IgD-negative memory B cell (primary cell): ENCODE measurements at regions not wholly inside any gene's neighbourhood (a gene's known extent, or its start where the extent isn't known, plus 50 kb on each side); places are given as distances from the start of the nearest gene placed in this dataset.
"Not testable (repeated sequence)": the region's sequence is repeated elsewhere in the genome, so short reads cannot be mapped to it uniquely, and the experiment has no call there.

Experiments
- H3K27ac Mint-ChIP-seq, 3 donors: one replicate each; pipeline ENCODE4 v1.8.0; 2020 to 2022; ENCODE audit warnings: mild to moderate bottlenecking in 3 of 3, mixed read lengths in 3 of 3, moderate library complexity in 1 of 3
- H3K27me3 Mint-ChIP-seq: one replicate; pipeline ENCODE4 v1.8.0; 2021; ENCODE audit warnings: mixed read lengths
- H3K36me3 Mint-ChIP-seq: one replicate; pipeline ENCODE4 v1.8.0; 2020; ENCODE audit warnings: mild to moderate bottlenecking, mixed read lengths
- H3K4me1 Mint-ChIP-seq, 3 donors: one replicate each; pipeline ENCODE4 v1.8.0; 2020 to 2022; ENCODE audit warnings: mixed read lengths in 3 of 3, mild to moderate bottlenecking in 1 of 3
- H3K4me3 Mint-ChIP-seq, 4 donors: one replicate each; pipeline ENCODE4 v1.8.0; 2020 to 2022; ENCODE audit warnings: mild to moderate bottlenecking in 4 of 4, mixed read lengths in 4 of 4, moderate library complexity in 3 of 4
- H3K9me3 Mint-ChIP-seq, 3 donors: one replicate each; pipeline ENCODE4 v1.8.0; 2020 to 2021; ENCODE audit warnings: mixed read lengths in 3 of 3, mild to moderate bottlenecking in 1 of 3

- Mint-ChIP-seq H3K27me3 (no peaks in the 10 kb centered on the region), H3K27ac (no peak overlapping the region), H3K9me3 (peaks cover 0 to 4% (median 4%) of the 10 kb centered on the region in 3 donors), H3K4me3 (no peak overlapping the region), H3K4me1 (no peaks in the 10 kb centered on the region), H3K36me3 (no peaks in the 10 kb centered on the region)
Observed at GRCh38 chr13:69050696-69051095, 1056.9 kb upstream of the ATXN8OS start.

- H3K4me3 Mint-ChIP-seq = no peak overlapping the region
- H3K27ac Mint-ChIP-seq = no peak overlapping the region
- no peaks in the 10 kb centered on the region for H3K4me1 Mint-ChIP-seq
- no peaks in the 10 kb centered on the region for H3K36me3 Mint-ChIP-seq
- peaks cover 0 to under 1% (median 0%) of the 10 kb centered on the region in 3 donors for H3K9me3 Mint-ChIP-seq
- no peaks in the 10 kb centered on the region for H3K27me3 Mint-ChIP-seq
Observed at GRCh38 chr13:69044629-69045028, 1063.0 kb upstream of the ATXN8OS start.

GRCh38 chr13:69040898-69041297 is 1066.7 kb upstream of the ATXN8OS start:
- H3K4me1 Mint-ChIP-seq = no peaks in the 10 kb centered on the region
- no peak overlapping the region for H3K4me3 Mint-ChIP-seq
- no peak overlapping the region for H3K27ac Mint-ChIP-seq
- no peaks in the 10 kb centered on the region for H3K27me3 Mint-ChIP-seq
- H3K9me3 Mint-ChIP-seq = no peaks in the 10 kb centered on the region
- no peaks in the 10 kb centered on the region for H3K36me3 Mint-ChIP-seq

- Mint-ChIP-seq H3K4me1 (no peaks in the 10 kb centered on the region), H3K9me3 (peaks cover 0 to 3% (median 0%) of the 10 kb centered on the region in 3 donors), H3K36me3 (no peaks in the 10 kb centered on the region), H3K27ac (no peak overlapping the region), H3K27me3 (no peaks in the 10 kb centered on the region), H3K4me3 (peak overlapping the region in 1 of 4 donors; percentile 21)
Observed at GRCh38 chr13:69035771-69036170, 1071.9 kb upstream of the ATXN8OS start.

- Mint-ChIP-seq H3K36me3 (peaks cover 2% of the 10 kb centered on the region), H3K27ac (no peak overlapping the region), H3K9me3 (peaks cover 0 to 3% (median 0%) of the 10 kb centered on the region in 3 donors), H3K4me1 (no peaks in the 10 kb centered on the region), H3K4me3 (no peak overlapping the region), H3K27me3 (no peaks in the 10 kb centered on the region)
Observed at GRCh38 chr13:69028936-69029335, 1078.7 kb upstream of the ATXN8OS start.

GRCh38 chr13:69020120-69020519 is 1087.5 kb upstream of the ATXN8OS start:
- Mint-ChIP-seq H3K27ac (no peak overlapping the region), H3K36me3 (no peaks in the 10 kb centered on the region), H3K4me3 (no peak overlapping the region), H3K27me3 (no peaks in the 10 kb centered on the region), H3K4me1 (no peaks in the 10 kb centered on the region), H3K9me3 (peaks cover 0 to 7% (median 1%) of the 10 kb centered on the region in 3 donors)

GRCh38 chr13:69018173-69018572 is 1089.5 kb upstream of the ATXN8OS start:
- not testable (repeated sequence) for H3K9me3 Mint-ChIP-seq, H3K4me1 Mint-ChIP-seq, H3K36me3 Mint-ChIP-seq, H3K4me3 Mint-ChIP-seq, H3K27me3 Mint-ChIP-seq, H3K27ac Mint-ChIP-seq

GRCh38 chr13:69010789-69011188 is 1096.8 kb upstream of the ATXN8OS start:
- no peak overlapping the region for H3K27ac Mint-ChIP-seq
- no peaks in the 10 kb centered on the region for H3K36me3 Mint-ChIP-seq
- H3K9me3 Mint-ChIP-seq = peaks cover 0 to 4% (median 4%) of the 10 kb centered on the region in 3 donors
- peaks cover 0 to 2% (median 0%) of the 10 kb centered on the region in 3 donors for H3K4me1 Mint-ChIP-seq
- H3K27me3 Mint-ChIP-seq = no peaks in the 10 kb centered on the region
- no peak overlapping the region for H3K4me3 Mint-ChIP-seq

GRCh38 chr13:69008499-69008898 is 1099.1 kb upstream of the ATXN8OS start:
- H3K4me3 Mint-ChIP-seq = no peak overlapping the region
- H3K27ac Mint-ChIP-seq = no peak overlapping the region
- H3K4me1 Mint-ChIP-seq = no peaks in the 10 kb centered on the region
- H3K9me3 Mint-ChIP-seq = peaks cover 0 to 4% (median 3%) of the 10 kb centered on the region in 3 donors
- no peaks in the 10 kb centered on the region for H3K27me3 Mint-ChIP-seq
- no peaks in the 10 kb centered on the region for H3K36me3 Mint-ChIP-seq

- peaks cover 2 to 8% (median 5%) of the 10 kb centered on the region in 3 donors for H3K9me3 Mint-ChIP-seq
- H3K36me3 Mint-ChIP-seq = peaks cover 1% of the 10 kb centered on the region
Observed at GRCh38 chr13:68998056-68998455, 1109.6 kb upstream of the ATXN8OS start.

GRCh38 chr13:68996668-68997025 is 1111.0 kb upstream of the ATXN8OS start:
- peaks cover 1% of the 10 kb centered on the region for H3K36me3 Mint-ChIP-seq
- H3K27ac Mint-ChIP-seq = no peak overlapping the region
- H3K9me3 Mint-ChIP-seq = peaks cover 2 to 5% (median 5%) of the 10 kb centered on the region in 3 donors
- H3K4me1 Mint-ChIP-seq = no peaks in the 10 kb centered on the region
- no peak overlapping the region for H3K4me3 Mint-ChIP-seq
- no peaks in the 10 kb centered on the region for H3K27me3 Mint-ChIP-seq

More at GRCh38 chr13:68998056-68998455, 1109.6 kb upstream of the ATXN8OS start:
- no peaks in the 10 kb centered on the region for H3K27me3 Mint-ChIP-seq
- H3K4me1 Mint-ChIP-seq = no peaks in the 10 kb centered on the region
- H3K4me3 Mint-ChIP-seq = no peak overlapping the region
- peak overlapping the region in 1 of 3 donors; percentile 27 for H3K27ac Mint-ChIP-seq

GRCh38 chr13:68995972-68996667 is 1111.5 kb upstream of the ATXN8OS start:
- Mint-ChIP-seq H3K36me3 (no peaks in the 10 kb centered on the region), H3K27me3 (no peaks in the 10 kb centered on the region), H3K27ac (no peak overlapping the region), H3K4me1 (no peaks in the 10 kb centered on the region), H3K4me3 (no peak overlapping the region), H3K9me3 (peaks cover under 1 to 5% (median 5%) of the 10 kb centered on the region in 3 donors)

- H3K9me3 Mint-ChIP-seq = no peaks in the 10 kb centered on the region
- no peak overlapping the region for H3K27ac Mint-ChIP-seq
- H3K4me3 Mint-ChIP-seq = no peak overlapping the region
- H3K4me1 Mint-ChIP-seq = no peaks in the 10 kb centered on the region
- no peaks in the 10 kb centered on the region for H3K36me3 Mint-ChIP-seq
- no peaks in the 10 kb centered on the region for H3K27me3 Mint-ChIP-seq
Observed at GRCh38 chr13:68993154-68993553, 1114.5 kb upstream of the ATXN8OS start.

- H3K27ac Mint-ChIP-seq = no peak overlapping the region
- no peak overlapping the region for H3K4me3 Mint-ChIP-seq
- H3K9me3 Mint-ChIP-seq = peaks cover 0 to 3% (median 0%) of the 10 kb centered on the region in 3 donors
- H3K36me3 Mint-ChIP-seq = no peaks in the 10 kb centered on the region
- H3K4me1 Mint-ChIP-seq = no peaks in the 10 kb centered on the region
- no peaks in the 10 kb centered on the region for H3K27me3 Mint-ChIP-seq
Observed at GRCh38 chr13:68988176-68988575, 1119.5 kb upstream of the ATXN8OS start.

- no peaks in the 10 kb centered on the region for H3K4me1 Mint-ChIP-seq
- H3K27me3 Mint-ChIP-seq = no peaks in the 10 kb centered on the region
- no peak overlapping the region for H3K27ac Mint-ChIP-seq
- no peaks in the 10 kb centered on the region for H3K36me3 Mint-ChIP-seq
- H3K9me3 Mint-ChIP-seq = peaks cover 0 to 3% (median 0%) of the 10 kb centered on the region in 3 donors
- no peak overlapping the region for H3K4me3 Mint-ChIP-seq
Observed at GRCh38 chr13:68987585-68987984, 1120.0 kb upstream of the ATXN8OS start.

GRCh38 chr13:68984688-68985319 is 1122.8 kb upstream of the ATXN8OS start:
- Mint-ChIP-seq H3K27me3 (no peaks in the 10 kb centered on the region), H3K4me1 (no peaks in the 10 kb centered on the region), H3K9me3 (peaks cover 0 to 3% (median 0%) of the 10 kb centered on the region in 3 donors), H3K27ac (no peak overlapping the region), H3K36me3 (no peaks in the 10 kb centered on the region), H3K4me3 (no peak overlapping the region)
